A673 (cell line): ENCODE measurements at regions not wholly inside any gene's neighbourhood (a gene's known extent, or its start where the extent isn't known, plus 50 kb on each side); places are given as distances from the start of the nearest gene placed in this dataset.
"Not testable (repeated sequence)": the region's sequence is repeated elsewhere in the genome, so short reads cannot be mapped to it uniquely, and the experiment has no call there.

ENCODE experiments used
- BruUV-seq: library from RNA; stranded (reverse); fragments of 400-500 nt; replicated peaks from 2 replicates; lab custom pipeline; 2021; lab: Mats Ljungman, UMichigan
- CTCF ChIA-PET: fragments of 300-600 bp; sonication (Branson Sonifier 250); formaldehyde crosslinking; loops from one replicate; lab custom pipeline; 2022; ENCODE audit warnings: antibody characterized with exemption; lab: Charles Lee
- POLR2A ChIA-PET: fragments of 300-600 bp; sonication (Branson Sonifier 250); formaldehyde crosslinking; loops from one replicate; lab custom pipeline; 2022; ENCODE audit warnings: antibody characterized with exemption; ENCODE audit not compliant: low non-redundant PET; lab: Charles Lee
- DNase-seq: peaks from one replicate; pipeline ENCODE4 v3.0.0-alpha.2; 2015; ENCODE audit warnings: low spot score
- H3K27ac ChIP-seq: fragments of 200-600 bp; sonication (generic); 2 replicates; pipeline ENCODE4 v1.5.1; 2016; ENCODE audit warnings: mixed run types, low read depth, mild to moderate bottlenecking, mixed read lengths, antibody characterized with exemption, low read length; ENCODE audit not compliant: poor library complexity, severe bottlenecking
- H3K27me3 ChIP-seq: fragments of 200-600 bp; sonication (generic); replicated peaks from 2 replicates; pipeline ENCODE4 v1.6.1; 2017; ENCODE audit warnings: mixed run types, low read depth, mild to moderate bottlenecking, mixed read lengths, antibody characterized with exemption, low read length; ENCODE audit not compliant: insufficient read depth, poor library complexity
- H3K36me3 ChIP-seq: fragments of 200-600 bp; sonication (generic); 2 replicates; pipeline ENCODE4 v1.6.1; 2016; ENCODE audit warnings: mixed run types, mild to moderate bottlenecking, mixed read lengths, antibody characterized with exemption, low read length; ENCODE audit not compliant: insufficient read depth, poor library complexity, severe bottlenecking
- H3K4me1 ChIP-seq: fragments of 200-600 bp; sonication (generic); 2 replicates; pipeline ENCODE4 v1.6.1; 2017; ENCODE audit warnings: mixed run types, mild to moderate bottlenecking, mixed read lengths, antibody characterized with exemption, low read length; ENCODE audit not compliant: insufficient read depth, poor library complexity, severe bottlenecking
- H3K4me3 ChIP-seq: fragments of 200-600 bp; sonication (generic); 2 replicates; pipeline ENCODE4 v1.5.1; 2016; ENCODE audit warnings: low read depth, mixed run types, mild to moderate bottlenecking, mixed read lengths, low read length; ENCODE audit not compliant: poor library complexity, severe bottlenecking
- H3K9me3 ChIP-seq: fragments of 200-600 bp; sonication (generic); 2 replicates; pipeline ENCODE4 v1.6.1; 2016; ENCODE audit warnings: mixed run types, low read depth, mild to moderate bottlenecking, mixed read lengths, antibody characterized with exemption, low read length; ENCODE audit not compliant: poor library complexity, severe bottlenecking
- EZH2 ChIP-seq: fragments of 200-600 bp; sonication (generic); IDR thresholded peaks from 2 replicates; pipeline ENCODE4 v1.6.1; 2017; ENCODE audit warnings: borderline replicate concordance, low read depth, mild to moderate bottlenecking, mixed read lengths, antibody characterized with exemption, low read length; ENCODE audit not compliant: poor library complexity, severe bottlenecking
- intact Hi-C: fragments of 100-400 bp; cut with micrococcal nuclease; formaldehyde crosslinking; loops from one replicate; pipeline ENCODE4 v1.10.0; 2022; ENCODE audit not compliant: unreplicated experiment
- TF ChIP-seq, protein P1 (sequence below): fragments of 300-800, 200-600 bp; sonication (generic); conservative IDR thresholded peaks from 2 replicates; pipeline ENCODE4 v1.5.1; 2017; ENCODE audit warnings: low read depth, mild to moderate bottlenecking, antibody characterized with exemption, low read length, moderate library complexity, mixed read lengths

DNA sequence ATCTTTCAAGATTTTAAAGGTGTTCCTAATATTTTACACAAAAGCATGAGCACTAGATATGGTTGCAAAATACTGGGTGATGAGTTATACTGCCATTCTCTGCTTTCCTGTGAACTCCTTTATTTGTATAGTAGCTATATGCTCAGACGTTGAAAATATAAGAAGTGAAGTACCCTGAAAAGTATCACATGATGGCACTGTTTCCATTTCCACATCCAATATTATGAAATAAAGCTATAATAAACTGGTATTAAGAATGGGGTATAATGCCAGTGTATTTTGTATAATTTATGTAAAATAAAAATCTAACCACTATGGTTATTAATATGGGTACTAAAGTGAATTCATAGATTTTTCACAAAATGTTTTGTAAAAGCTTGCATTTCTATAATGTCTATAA is 79.6 kb upstream of the FOXP2 start:
- no TSS peak for BruUV-seq
- ChIA-PET CTCF (no interaction called here), POLR2A (no interaction called here)
- no peak for DNase-seq
- no peak overlapping the region for H3K27ac ChIP-seq
- no peaks in the 10 kb centered on the region for H3K36me3 ChIP-seq
- no peak overlapping the region for H3K4me3 ChIP-seq
- H3K4me1 ChIP-seq, result no peaks in the 10 kb centered on the region
- intact Hi-C loops, result no loop called here
- no peak for TF ChIP-seq EZH2
- TF ChIP-seq, protein P1, sequence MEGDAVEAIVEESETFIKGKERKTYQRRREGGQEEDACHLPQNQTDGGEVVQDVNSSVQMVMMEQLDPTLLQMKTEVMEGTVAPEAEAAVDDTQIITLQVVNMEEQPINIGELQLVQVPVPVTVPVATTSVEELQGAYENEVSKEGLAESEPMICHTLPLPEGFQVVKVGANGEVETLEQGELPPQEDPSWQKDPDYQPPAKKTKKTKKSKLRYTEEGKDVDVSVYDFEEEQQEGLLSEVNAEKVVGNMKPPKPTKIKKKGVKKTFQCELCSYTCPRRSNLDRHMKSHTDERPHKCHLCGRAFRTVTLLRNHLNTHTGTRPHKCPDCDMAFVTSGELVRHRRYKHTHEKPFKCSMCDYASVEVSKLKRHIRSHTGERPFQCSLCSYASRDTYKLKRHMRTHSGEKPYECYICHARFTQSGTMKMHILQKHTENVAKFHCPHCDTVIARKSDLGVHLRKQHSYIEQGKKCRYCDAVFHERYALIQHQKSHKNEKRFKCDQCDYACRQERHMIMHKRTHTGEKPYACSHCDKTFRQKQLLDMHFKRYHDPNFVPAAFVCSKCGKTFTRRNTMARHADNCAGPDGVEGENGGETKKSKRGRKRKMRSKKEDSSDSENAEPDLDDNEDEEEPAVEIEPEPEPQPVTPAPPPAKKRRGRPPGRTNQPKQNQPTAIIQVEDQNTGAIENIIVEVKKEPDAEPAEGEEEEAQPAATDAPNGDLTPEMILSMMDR, result no peak
- H3K9me3 ChIP-seq, result no peaks in the 10 kb centered on the region
- H3K27me3 ChIP-seq, result peaks cover 15% of the 10 kb centered on the region

DNA sequence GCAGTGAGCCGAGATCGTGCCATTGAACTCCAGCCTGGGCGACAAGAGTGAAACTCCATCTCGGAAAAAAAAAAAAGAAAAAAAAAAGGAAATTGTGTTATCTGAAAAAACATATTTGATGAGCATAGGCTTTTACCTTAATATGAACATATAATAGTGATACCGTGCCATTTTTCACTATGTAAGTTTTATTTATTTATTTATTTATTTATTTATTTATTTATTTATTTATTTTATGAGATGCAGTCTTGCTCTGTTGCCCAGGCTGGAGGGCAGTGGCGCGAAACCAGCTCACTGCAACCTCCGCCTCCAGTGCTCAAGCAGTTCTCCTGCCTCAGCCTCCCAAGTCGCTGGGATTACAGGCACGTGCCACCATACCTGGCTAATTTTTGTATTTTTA is 85.2 kb upstream of the FOXP2 start:
- H3K9me3 ChIP-seq, POLR2A ChIA-PET, H3K27me3 ChIP-seq, H3K36me3 ChIP-seq, CTCF ChIA-PET, intact Hi-C loops, H3K4me1 ChIP-seq, DNase-seq, H3K27ac ChIP-seq, H3K4me3 ChIP-seq, BruUV-seq: not testable (repeated sequence)

DNA sequence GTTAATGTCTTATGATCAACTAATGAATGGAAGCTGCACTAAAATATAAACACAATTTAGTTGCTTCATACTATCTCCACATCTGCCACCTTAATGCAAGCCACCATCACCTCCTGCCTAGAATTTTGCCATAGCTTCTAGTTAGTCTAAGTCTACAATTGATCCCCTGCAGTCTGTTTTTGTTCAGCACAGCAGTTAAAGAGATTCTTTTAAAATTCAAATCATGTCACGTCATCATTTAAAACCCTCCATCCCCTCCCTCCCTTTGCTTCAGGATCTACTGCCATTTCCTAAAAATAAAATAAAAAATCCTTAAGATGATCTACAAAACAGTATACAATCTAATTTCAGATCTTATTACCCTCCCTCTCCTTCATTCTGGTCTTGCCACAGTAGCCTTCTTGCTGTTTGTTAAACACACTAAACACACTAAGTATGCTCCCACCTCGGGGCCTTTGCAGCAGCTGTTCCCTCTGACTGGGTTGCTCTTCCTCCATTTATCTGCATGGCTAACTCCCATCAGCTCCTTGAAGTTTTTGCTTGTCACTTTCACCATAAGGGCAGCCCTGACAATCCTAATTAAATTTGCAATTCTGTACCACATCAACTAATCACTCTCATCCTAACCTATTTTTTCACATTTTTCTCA is 97.0 kb upstream of the FOXP2 start:
- H3K36me3 ChIP-seq, result no peaks in the 10 kb centered on the region
- intact Hi-C loops, result no loop called here
- no peaks in the 10 kb centered on the region for H3K4me1 ChIP-seq
- no TSS peak for BruUV-seq
- no peak overlapping the region for H3K27ac ChIP-seq
- CTCF ChIA-PET, result no interaction called here
- DNase-seq, result no peak
- H3K9me3 ChIP-seq, result no peaks in the 10 kb centered on the region
- POLR2A ChIA-PET, result no interaction called here
- TF ChIP-seq, protein P1, result no peak
- TF ChIP-seq EZH2, result no peak
- no peaks in the 10 kb centered on the region for H3K27me3 ChIP-seq
- no peak overlapping the region for H3K4me3 ChIP-seq

GRCh38 chr7:114312649-114313048 is 102.0 kb upstream of the FOXP2 start:
- H3K9me3 ChIP-seq, result no peaks in the 10 kb centered on the region
- no peak overlapping the region for H3K4me3 ChIP-seq
- DNase-seq, result no peak
- no TSS peak for BruUV-seq
- POLR2A ChIA-PET, result no interaction called here
- no peaks in the 10 kb centered on the region for H3K36me3 ChIP-seq
- CTCF ChIA-PET, result no interaction called here
- H3K4me1 ChIP-seq, result no peaks in the 10 kb centered on the region
- intact Hi-C loops, result no loop called here
- TF ChIP-seq, protein P1, result no peak
- TF ChIP-seq EZH2, result no peak
- no peak overlapping the region for H3K27ac ChIP-seq
- no peaks in the 10 kb centered on the region for H3K27me3 ChIP-seq
